GM12891 (cell line): ENCODE measurements at regions not wholly inside any gene's neighbourhood (a gene's known extent, or its start where the extent isn't known, plus 50 kb on each side); places are given as distances from the start of the nearest gene placed in this dataset.

ENCODE experiments used
- PAX5 ChIP-seq: IDR thresholded peaks from 2 replicates; pipeline ENCODE4 v1.6.1; 2011; ENCODE audit warnings: low read length, moderate library complexity, mild to moderate bottlenecking; ENCODE audit not compliant: insufficient read depth, severe bottlenecking
- POLR2A ChIP-seq: IDR thresholded peaks from 2 replicates; pipeline ENCODE4 v1.6.1; 2011; ENCODE audit warnings: low read depth, low read length, control low read depth
- POLR2AphosphoS5 ChIP-seq: IDR thresholded peaks from 2 replicates; pipeline ENCODE4 v1.6.1; 2011; ENCODE audit warnings: low read depth, low read length, control low read depth
- POU2F2 ChIP-seq: IDR thresholded peaks from 2 replicates; pipeline ENCODE4 v1.6.1; 2011; ENCODE audit warnings: low read depth, mild to moderate bottlenecking, control low read depth, low read length, moderate library complexity
- SPI1 ChIP-seq: IDR thresholded peaks from 2 replicates; pipeline ENCODE4 v1.6.1; 2011; ENCODE audit warnings: low read depth, low read length, control low read depth
- TAF1 ChIP-seq: IDR thresholded peaks from 2 replicates; pipeline ENCODE4 v1.6.1; 2011; ENCODE audit warnings: low read depth, low read length, control low read depth

GRCh38 chr7:117974891-117975290 lies 101.7 kb upstream of the CTTNBP2 start:
- TF ChIP-seq POLR2A: no peak
- TF ChIP-seq TAF1: no peak
- TF ChIP-seq POLR2AphosphoS5: no peak
- no peak for TF ChIP-seq SPI1
- TF ChIP-seq PAX5: no peak
- TF ChIP-seq POU2F2: no peak
